ENCODE measurements at regions not wholly inside any gene's neighbourhood (a gene's known extent, or its start where the extent isn't known, plus 50 kb on each side); places are given as distances from the start of the nearest gene placed in this dataset.
"Not testable (repeated sequence)": the region's sequence is repeated elsewhere in the genome, so short reads cannot be mapped to it uniquely, and the experiment has no call there.

DNA sequence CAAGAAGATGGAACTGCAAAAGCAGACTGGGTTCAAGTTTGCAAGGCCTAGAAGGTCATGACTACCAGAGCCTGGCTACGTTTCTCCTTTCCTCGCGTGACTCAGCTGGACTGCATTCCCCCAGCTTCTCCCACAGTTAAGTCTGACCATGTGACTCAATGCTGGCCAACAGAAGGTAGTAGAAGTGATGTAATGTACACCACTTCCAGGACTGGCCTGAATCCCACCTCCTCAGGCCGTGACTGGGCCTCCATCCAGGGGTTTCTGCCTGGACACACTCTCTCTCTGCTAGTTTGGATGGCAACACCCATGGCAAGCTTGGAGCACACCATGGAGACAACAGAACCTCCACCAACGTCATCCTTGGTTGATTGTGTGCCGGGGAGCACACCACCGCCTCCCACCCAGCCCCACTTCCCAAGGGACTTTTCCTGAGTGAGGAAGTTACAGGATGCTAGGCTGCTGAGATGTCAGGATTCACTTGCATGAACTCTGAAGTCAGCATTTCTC is 112.0 kb upstream of the CDYL start:
- no peaks in the 10 kb centered on the region for H3K9me3 ChIP-seq

DNA sequence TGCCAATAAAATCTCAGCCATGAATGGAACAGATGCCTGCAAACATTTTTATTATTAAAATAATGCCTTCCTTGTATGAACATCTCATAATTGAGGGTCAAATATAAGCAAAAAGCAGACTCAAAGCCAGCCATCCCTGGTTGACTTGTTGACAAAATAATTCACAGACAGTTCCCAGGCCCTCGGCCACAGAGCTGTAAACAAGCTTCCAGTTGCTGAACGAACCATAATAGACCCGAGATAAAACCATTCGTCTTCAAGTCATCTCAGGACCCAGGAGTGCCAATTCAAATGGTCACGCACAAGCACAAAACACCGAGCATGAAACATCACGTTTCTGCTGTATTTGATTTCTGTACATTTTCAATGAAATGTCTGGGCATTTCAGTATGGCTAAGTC is 113.3 kb upstream of the CDYL start:
- H3K27ac ChIP-seq: no peak overlapping the region
- TF ChIP-seq, protein P1, sequence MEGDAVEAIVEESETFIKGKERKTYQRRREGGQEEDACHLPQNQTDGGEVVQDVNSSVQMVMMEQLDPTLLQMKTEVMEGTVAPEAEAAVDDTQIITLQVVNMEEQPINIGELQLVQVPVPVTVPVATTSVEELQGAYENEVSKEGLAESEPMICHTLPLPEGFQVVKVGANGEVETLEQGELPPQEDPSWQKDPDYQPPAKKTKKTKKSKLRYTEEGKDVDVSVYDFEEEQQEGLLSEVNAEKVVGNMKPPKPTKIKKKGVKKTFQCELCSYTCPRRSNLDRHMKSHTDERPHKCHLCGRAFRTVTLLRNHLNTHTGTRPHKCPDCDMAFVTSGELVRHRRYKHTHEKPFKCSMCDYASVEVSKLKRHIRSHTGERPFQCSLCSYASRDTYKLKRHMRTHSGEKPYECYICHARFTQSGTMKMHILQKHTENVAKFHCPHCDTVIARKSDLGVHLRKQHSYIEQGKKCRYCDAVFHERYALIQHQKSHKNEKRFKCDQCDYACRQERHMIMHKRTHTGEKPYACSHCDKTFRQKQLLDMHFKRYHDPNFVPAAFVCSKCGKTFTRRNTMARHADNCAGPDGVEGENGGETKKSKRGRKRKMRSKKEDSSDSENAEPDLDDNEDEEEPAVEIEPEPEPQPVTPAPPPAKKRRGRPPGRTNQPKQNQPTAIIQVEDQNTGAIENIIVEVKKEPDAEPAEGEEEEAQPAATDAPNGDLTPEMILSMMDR (IDR thresholded peaks at IDR 0.05): no peak
- no peak for TF ChIP-seq POLR2A (IDR thresholded peaks at IDR 0.05)
- no peaks in the 10 kb centered on the region for H3K9me3 ChIP-seq
- H3K27me3 ChIP-seq: no peaks in the 10 kb centered on the region
- no peak for ATAC-seq
- no peaks in the 10 kb centered on the region for H3K4me1 ChIP-seq
- WGBS, 2 donors: 57 to 70% methylated on average over 7 of the region's 7 CpGs
- H3K36me3 ChIP-seq (replicated peaks in 1 of 2; ENCODE audit: insufficient read depth in 1 of 2, low read depth in 2 of 2): no peaks in the 10 kb centered on the region
- intact Hi-C loops (cut with DNase I): no loop called here
- DNase-seq: no peak
- no peak overlapping the region for H3K4me3 ChIP-seq

More for the DNA sequence above, 112.0 kb upstream of the CDYL start:
- intact Hi-C loops (cut with DNase I): no loop called here
- H3K4me1 ChIP-seq: no peaks in the 10 kb centered on the region
- TF ChIP-seq, protein P1 (IDR thresholded peaks at IDR 0.05): no peak
- no peak for TF ChIP-seq POLR2A (IDR thresholded peaks at IDR 0.05)
- H3K27me3 ChIP-seq: no peaks in the 10 kb centered on the region
- DNase-seq: peak; percentile 20 to 37 (median 28)
- H3K27ac ChIP-seq: no peak overlapping the region
- ATAC-seq: peak; percentile 42
- H3K36me3 ChIP-seq (replicated peaks in 1 of 2; ENCODE audit: insufficient read depth in 1 of 2, low read depth in 2 of 2): no peaks in the 10 kb centered on the region
- no peak overlapping the region for H3K4me3 ChIP-seq
- 67 to 72% methylated on average over 6 to 7 of the region's 7 CpGs for WGBS, 2 donors

DNA sequence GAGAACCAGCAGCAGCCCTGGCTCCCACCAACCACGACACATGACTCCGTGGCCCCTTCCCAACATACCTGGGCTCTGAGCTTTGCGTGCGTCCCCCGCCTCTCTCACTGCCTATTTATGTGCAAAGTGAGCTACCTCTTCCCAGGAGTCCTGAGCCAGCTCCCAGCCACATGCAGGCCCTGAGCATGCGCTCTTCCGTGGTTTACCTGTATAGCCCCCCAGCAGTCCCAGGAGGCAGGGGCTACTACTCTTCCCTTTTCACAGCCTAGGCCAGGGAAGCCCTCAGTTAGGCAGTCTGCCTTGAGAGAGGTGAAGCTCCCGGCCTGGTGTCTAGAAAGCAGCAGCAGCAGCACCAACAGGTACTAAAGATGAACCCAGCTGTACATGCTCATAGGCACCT is 114.8 kb upstream of the CDYL start:
- H3K27me3 ChIP-seq: no peaks in the 10 kb centered on the region

DNA sequence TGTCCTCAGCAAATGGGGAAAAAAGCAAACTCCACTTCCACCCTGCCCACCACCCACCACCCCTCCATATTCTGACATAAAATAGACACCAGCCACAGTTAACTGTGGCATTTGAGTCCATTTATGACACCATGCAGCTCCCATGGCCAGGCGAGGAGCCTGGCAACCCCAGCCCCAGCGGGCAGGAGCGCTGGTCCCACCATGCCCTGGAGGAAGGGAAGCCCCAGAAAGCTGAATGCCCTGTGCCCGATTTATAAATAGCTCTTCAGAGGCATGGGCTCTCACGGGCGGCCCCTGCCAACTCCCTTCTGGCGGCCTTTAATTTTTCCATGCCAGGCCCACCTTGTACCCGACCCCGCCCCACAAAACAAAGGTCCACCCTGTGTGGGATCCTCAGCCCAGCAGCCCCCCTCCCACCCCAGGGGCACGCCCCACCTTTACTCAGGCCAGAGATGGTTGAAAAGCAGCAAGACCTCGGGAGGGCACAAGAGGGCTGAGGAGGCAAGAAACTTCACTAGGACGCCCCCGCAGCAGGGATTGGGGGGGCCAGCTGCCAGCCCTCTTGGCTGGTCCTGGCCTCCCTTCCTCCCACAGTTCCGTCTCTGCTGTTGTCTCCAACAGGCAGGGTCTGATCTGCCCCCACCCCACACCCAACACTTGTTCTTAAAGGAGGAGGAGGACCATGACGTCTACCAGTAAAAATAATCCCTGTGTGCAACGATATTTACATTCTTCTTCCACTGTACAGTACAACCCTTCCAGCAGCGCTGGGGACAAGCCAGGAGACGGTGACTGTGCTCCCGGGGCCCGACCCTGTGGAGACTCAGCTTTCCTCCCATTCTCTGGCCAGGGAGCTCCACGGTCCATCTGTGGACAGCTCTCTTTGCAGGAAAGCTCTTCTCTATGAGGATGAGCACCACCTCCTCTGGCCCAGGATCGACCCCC is 115.6 kb upstream of the CDYL start:
- TF ChIP-seq, protein P1 (IDR thresholded peaks at IDR 0.05): no peak
- TF ChIP-seq POLR2A (IDR thresholded peaks at IDR 0.05): no peak
- Histone ChIP-seq H3K27ac (no peak overlapping the region), H3K36me3 (replicated peaks in 1 of 2; ENCODE audit: insufficient read depth in 1 of 2, low read depth in 2 of 2) (no peaks in the 10 kb centered on the region), H3K4me3 (no peak overlapping the region), H3K27me3 (no peaks in the 10 kb centered on the region), H3K9me3 (no peaks in the 10 kb centered on the region), H3K4me1 (no peaks in the 10 kb centered on the region)
- intact Hi-C loops (cut with DNase I): no loop called here
- DNase-seq (no peak), ATAC-seq (no peak)
- 70 to 72% methylated on average over 22 of the region's 22 CpGs for WGBS, 2 donors

More for the DNA sequence above, 114.8 kb upstream of the CDYL start:
- ATAC-seq (no peak), DNase-seq (no peak)
- 74 to 86% methylated on average over 8 of the region's 8 CpGs for WGBS, 2 donors
- Histone ChIP-seq H3K4me1 (no peaks in the 10 kb centered on the region), H3K9me3 (no peaks in the 10 kb centered on the region), H3K27ac (no peak overlapping the region), H3K36me3 (replicated peaks in 1 of 2; ENCODE audit: insufficient read depth in 1 of 2, low read depth in 2 of 2) (no peaks in the 10 kb centered on the region), H3K4me3 (no peak overlapping the region)
- intact Hi-C loops (cut with DNase I): no loop called here
- TF ChIP-seq, protein P1 (IDR thresholded peaks at IDR 0.05): no peak
- TF ChIP-seq POLR2A (IDR thresholded peaks at IDR 0.05): no peak

DNA sequence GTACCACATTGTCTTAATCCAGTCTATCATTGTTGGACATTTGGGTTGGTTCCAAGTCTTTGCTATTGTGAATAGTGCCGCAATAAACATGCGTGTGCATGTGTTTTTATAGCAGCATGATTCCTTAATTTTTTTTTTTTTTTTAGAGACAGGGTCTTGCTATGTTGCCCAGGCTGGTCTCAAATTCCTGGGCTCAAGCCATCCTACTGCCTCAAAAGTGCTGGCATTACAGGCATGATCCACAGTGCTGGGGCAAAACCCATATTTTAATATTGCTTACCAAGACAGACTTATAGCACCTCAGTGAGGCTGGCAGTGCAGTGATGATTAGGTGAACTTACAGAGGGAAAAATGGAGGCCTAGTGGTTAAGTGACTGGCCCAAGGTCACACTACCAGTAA is 116.5 kb upstream of the CDYL start:
- H3K9me3 ChIP-seq; H3K27ac ChIP-seq; DNase-seq; ATAC-seq; H3K27me3 ChIP-seq; H3K4me3 ChIP-seq; H3K36me3 ChIP-seq (replicated peaks in 1 of 2; ENCODE audit: insufficient read depth in 1 of 2, low read depth in 2 of 2); intact Hi-C loops (cut with DNase I); H3K4me1 ChIP-seq: not testable (repeated sequence)
- 88% methylated on average over 2 of the region's 2 CpGs; no CpG with 5 or more reads in 1 of the 2 donors for WGBS, 2 donors

All from body of pancreas (tissue), 4 donors.